Astrocyte (in vitro differentiated cells and primary cell): ENCODE measurements at regions not wholly inside any gene's neighbourhood (a gene's known extent, or its start where the extent isn't known, plus 50 kb on each side); places are given as distances from the start of the nearest gene placed in this dataset.
"Not testable (repeated sequence)": the region's sequence is repeated elsewhere in the genome, so short reads cannot be mapped to it uniquely, and the experiment has no call there.

Experiments used
- DNase-seq: peaks from one replicate; pipeline ENCODE4 v3.0.0-alpha.2; 2010; ENCODE audit warnings: low read depth
- FAIRE-seq: peaks from 2 replicates; lab custom pipeline; 2011; peaks lifted over from hg19 to GRCh38; lab: Jason Lieb, UNC
- H2AFZ ChIP-seq: 2 replicates; pipeline ENCODE4 v1.6.0; 2012; ENCODE audit warnings: low read depth, low read length, inconsistent platforms
- H3K27ac ChIP-seq: 2 replicates; pipeline ENCODE4 v1.5.1; 2011; ENCODE audit warnings: low read depth, low read length, inconsistent platforms
- H3K27me3 ChIP-seq: 2 replicates; pipeline ENCODE4 v1.6.0; 2011; ENCODE audit warnings: low read length, inconsistent platforms; ENCODE audit not compliant: insufficient read depth
- H3K36me3 ChIP-seq: 2 replicates; pipeline ENCODE4 v1.5.1; 2011; ENCODE audit warnings: low read length, inconsistent platforms; ENCODE audit not compliant: insufficient read depth
- H3K4me1 ChIP-seq: 2 replicates; pipeline ENCODE4 v1.5.1; 2011; ENCODE audit warnings: low read length, inconsistent platforms; ENCODE audit not compliant: insufficient read depth
- H3K4me2 ChIP-seq: 2 replicates; pipeline ENCODE4 v1.6.0; 2012; ENCODE audit warnings: low read length, inconsistent platforms
- H3K4me3 ChIP-seq: 2 replicates; pipeline ENCODE4 v1.5.1; 2011; ENCODE audit warnings: low read depth, mild to moderate bottlenecking, low read length, inconsistent platforms; ENCODE audit not compliant: insufficient read depth
- H3K79me2 ChIP-seq: 2 replicates; pipeline ENCODE4 v1.6.0; 2012; ENCODE audit warnings: mild to moderate bottlenecking, low read length, inconsistent platforms; ENCODE audit not compliant: insufficient read depth
- H3K9ac ChIP-seq: 2 replicates; pipeline ENCODE4 v1.6.0; 2012; ENCODE audit warnings: mild to moderate bottlenecking, low read length, inconsistent platforms
- H3K9me3 ChIP-seq: 2 replicates; pipeline ENCODE4 v1.5.1; 2012; ENCODE audit warnings: low read depth, mild to moderate bottlenecking, low read length, inconsistent platforms; ENCODE audit not compliant: insufficient read depth
- H4K20me1 ChIP-seq: 2 replicates; pipeline ENCODE4 v1.6.0; 2012; ENCODE audit warnings: low read length, inconsistent platforms; ENCODE audit not compliant: insufficient read depth
- H3K27ac Mint-ChIP-seq: one replicate; pipeline ENCODE4 v1.8.0; 2021; ENCODE audit warnings: mild to moderate bottlenecking, mixed read lengths; ENCODE audit not compliant: unreplicated experiment
- H3K27me3 Mint-ChIP-seq: one replicate; pipeline ENCODE4 v1.8.0; 2021; ENCODE audit warnings: low read depth, mixed read lengths; ENCODE audit not compliant: unreplicated experiment
- H3K36me3 Mint-ChIP-seq: one replicate; pipeline ENCODE4 v1.8.0; 2021; ENCODE audit warnings: low read depth, mixed read lengths; ENCODE audit not compliant: unreplicated experiment
- H3K4me1 Mint-ChIP-seq: one replicate; pipeline ENCODE4 v1.8.0; 2021; ENCODE audit warnings: low read depth, mixed read lengths; ENCODE audit not compliant: unreplicated experiment
- H3K4me3 Mint-ChIP-seq: one replicate; pipeline ENCODE4 v1.8.0; 2021; ENCODE audit warnings: mild to moderate bottlenecking, moderate library complexity, mixed read lengths; ENCODE audit not compliant: unreplicated experiment
- H3K9me3 Mint-ChIP-seq: one replicate; pipeline ENCODE4 v1.8.0; 2021; ENCODE audit warnings: mild to moderate bottlenecking, mixed read lengths; ENCODE audit not compliant: unreplicated experiment
- EZH2 ChIP-seq: IDR thresholded peaks from 2 replicates; pipeline ENCODE4 v1.6.1; 2012; ENCODE audit warnings: mild to moderate bottlenecking, low read length, inconsistent platforms; ENCODE audit not compliant: insufficient read depth
- TF ChIP-seq, protein P1 (sequence below): IDR thresholded peaks from 2 replicates; pipeline ENCODE4 v1.5.1; 2011; ENCODE audit warnings: low read depth, mild to moderate bottlenecking, inconsistent platforms, low read length, moderate library complexity; ENCODE audit not compliant: insufficient read depth

DNA sequence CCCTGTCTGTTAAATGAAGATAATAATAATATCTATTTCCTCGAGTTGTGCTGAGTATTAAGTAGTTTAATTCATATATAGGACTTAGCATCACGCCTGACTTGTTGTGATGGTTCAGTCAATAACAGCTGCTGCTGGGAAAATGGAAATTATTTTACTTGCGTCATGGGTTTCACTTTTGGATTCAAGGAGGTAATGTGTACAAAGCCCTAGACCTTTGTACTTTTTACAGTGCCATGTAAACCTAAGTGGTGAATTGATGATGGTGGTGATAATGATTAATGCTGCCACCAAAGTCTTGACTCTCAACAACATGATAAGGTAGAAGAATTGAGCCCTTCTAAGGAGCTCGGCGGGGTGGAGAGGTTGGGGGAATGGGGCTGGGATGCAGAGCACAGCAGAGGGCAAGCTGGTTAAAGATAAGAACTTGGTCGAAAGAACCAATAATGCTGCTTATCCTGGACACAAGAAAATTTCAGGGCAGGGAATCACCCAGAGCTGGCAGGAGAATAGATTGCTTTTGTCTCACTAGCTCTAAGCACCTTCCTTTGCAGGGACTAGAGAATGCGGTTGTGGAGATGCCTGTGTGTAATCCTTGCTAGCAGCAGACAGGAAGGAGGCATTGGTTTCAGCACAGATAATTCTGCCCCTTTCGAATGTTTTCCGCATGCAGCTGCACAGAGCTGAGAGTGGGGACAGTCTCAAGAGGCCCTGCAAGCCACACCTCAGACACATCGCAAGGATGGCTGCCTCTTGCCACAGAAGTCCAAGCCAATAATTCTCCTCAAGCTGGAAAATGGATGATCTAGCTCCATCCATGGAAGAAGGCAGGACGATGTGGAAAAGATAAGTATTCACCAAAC lies 187.1 kb downstream of the TMEM114 start:
- Mint-ChIP-seq H3K27me3 (peaks cover 3% of the 10 kb centered on the region), H3K4me1 (no peaks in the 10 kb centered on the region), H3K36me3 (no peaks in the 10 kb centered on the region), H3K4me3 (no peak overlapping the region), H3K27ac (no peak overlapping the region), H3K9me3 (no peaks in the 10 kb centered on the region)
- no peak overlapping the region for H3K4me2 ChIP-seq
- H4K20me1 ChIP-seq = no peaks in the 10 kb centered on the region
- H3K4me3 ChIP-seq = no peak overlapping the region
- no peak overlapping the region for H2AFZ ChIP-seq
- H3K27me3 ChIP-seq = no peaks in the 10 kb centered on the region
- no peaks in the 10 kb centered on the region for H3K4me1 ChIP-seq
- FAIRE-seq = no peak
- H3K36me3 ChIP-seq = no peaks in the 10 kb centered on the region
- no peak for TF ChIP-seq EZH2
- TF ChIP-seq, protein P1, sequence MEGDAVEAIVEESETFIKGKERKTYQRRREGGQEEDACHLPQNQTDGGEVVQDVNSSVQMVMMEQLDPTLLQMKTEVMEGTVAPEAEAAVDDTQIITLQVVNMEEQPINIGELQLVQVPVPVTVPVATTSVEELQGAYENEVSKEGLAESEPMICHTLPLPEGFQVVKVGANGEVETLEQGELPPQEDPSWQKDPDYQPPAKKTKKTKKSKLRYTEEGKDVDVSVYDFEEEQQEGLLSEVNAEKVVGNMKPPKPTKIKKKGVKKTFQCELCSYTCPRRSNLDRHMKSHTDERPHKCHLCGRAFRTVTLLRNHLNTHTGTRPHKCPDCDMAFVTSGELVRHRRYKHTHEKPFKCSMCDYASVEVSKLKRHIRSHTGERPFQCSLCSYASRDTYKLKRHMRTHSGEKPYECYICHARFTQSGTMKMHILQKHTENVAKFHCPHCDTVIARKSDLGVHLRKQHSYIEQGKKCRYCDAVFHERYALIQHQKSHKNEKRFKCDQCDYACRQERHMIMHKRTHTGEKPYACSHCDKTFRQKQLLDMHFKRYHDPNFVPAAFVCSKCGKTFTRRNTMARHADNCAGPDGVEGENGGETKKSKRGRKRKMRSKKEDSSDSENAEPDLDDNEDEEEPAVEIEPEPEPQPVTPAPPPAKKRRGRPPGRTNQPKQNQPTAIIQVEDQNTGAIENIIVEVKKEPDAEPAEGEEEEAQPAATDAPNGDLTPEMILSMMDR = no peak
- H3K79me2 ChIP-seq = no peaks in the 10 kb centered on the region
- H3K9ac ChIP-seq = no peak overlapping the region
- no peak for DNase-seq
- H3K27ac ChIP-seq = no peak overlapping the region
- no peaks in the 10 kb centered on the region for H3K9me3 ChIP-seq

DNA sequence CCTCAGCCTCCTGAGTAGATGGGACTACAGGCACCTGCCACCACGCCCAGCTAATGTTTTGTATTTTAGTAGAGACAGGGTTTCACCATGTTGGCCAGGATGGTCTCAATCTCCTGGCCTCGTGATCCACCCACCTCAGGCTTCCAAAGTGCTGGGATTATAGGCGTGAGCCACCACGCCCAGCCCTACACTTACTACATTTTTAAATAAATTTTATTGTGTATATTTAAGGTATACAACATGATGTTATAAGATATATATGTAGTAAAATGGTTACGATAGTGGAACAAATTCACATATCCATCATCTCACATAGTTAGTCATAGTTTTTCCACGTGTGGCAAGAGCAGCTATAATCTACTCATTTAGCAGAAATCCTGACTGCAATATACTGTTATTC lies 189.6 kb downstream of the TMEM114 start:
- H3K36me3 ChIP-seq, H3K79me2 ChIP-seq, H3K4me3 Mint-ChIP-seq, H4K20me1 ChIP-seq, H3K9ac ChIP-seq, H3K4me1 Mint-ChIP-seq, H3K9me3 Mint-ChIP-seq, H3K27me3 Mint-ChIP-seq, H3K4me3 ChIP-seq, H3K36me3 Mint-ChIP-seq, DNase-seq, H3K9me3 ChIP-seq, H3K4me1 ChIP-seq, FAIRE-seq, H3K27ac ChIP-seq, H3K27ac Mint-ChIP-seq, H2AFZ ChIP-seq, H3K4me2 ChIP-seq, H3K27me3 ChIP-seq: not testable (repeated sequence)

DNA sequence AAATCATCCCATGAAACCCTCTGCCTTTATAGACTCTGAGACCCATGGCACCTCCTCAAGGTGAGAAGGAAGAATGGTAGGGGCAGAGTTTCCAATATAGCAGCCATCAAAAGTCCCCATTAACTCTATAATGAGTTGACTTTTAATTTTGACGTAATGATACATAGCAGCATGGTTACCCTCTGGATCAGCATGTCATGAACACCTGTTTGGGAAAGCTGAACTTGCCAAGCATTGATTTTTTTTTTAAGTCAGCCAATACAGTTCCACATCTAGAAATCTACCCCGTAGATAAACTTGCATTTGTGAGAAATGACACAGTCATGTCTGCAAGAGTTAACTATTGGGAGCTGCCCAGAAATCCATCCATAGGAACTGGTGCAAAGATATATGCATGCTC lies 191.8 kb downstream of the TMEM114 start:
- Histone ChIP-seq H3K4me3 (no peak overlapping the region), H3K4me2 (no peak overlapping the region), H4K20me1 (no peaks in the 10 kb centered on the region), H3K27ac (no peak overlapping the region), H3K79me2 (no peaks in the 10 kb centered on the region), H3K27me3 (no peaks in the 10 kb centered on the region), H3K36me3 (no peaks in the 10 kb centered on the region), H3K4me1 (no peaks in the 10 kb centered on the region), H3K9me3 (no peaks in the 10 kb centered on the region), H2AFZ (no peak overlapping the region), H3K9ac (no peak overlapping the region)
- H3K36me3 Mint-ChIP-seq = no peaks in the 10 kb centered on the region
- H3K27ac Mint-ChIP-seq = no peak overlapping the region
- H3K27me3 Mint-ChIP-seq = peaks cover 3% of the 10 kb centered on the region
- no peaks in the 10 kb centered on the region for H3K4me1 Mint-ChIP-seq
- no peak overlapping the region for H3K4me3 Mint-ChIP-seq
- H3K9me3 Mint-ChIP-seq = no peaks in the 10 kb centered on the region
- FAIRE-seq (no peak), DNase-seq (no peak)
- TF ChIP-seq EZH2 = no peak
- TF ChIP-seq, protein P1 = no peak
